ENCODE measurements at regions not wholly inside any gene's neighbourhood (a gene's known extent, or its start where the extent isn't known, plus 50 kb on each side); places are given as distances from the start of the nearest gene placed in this dataset.

DNA sequence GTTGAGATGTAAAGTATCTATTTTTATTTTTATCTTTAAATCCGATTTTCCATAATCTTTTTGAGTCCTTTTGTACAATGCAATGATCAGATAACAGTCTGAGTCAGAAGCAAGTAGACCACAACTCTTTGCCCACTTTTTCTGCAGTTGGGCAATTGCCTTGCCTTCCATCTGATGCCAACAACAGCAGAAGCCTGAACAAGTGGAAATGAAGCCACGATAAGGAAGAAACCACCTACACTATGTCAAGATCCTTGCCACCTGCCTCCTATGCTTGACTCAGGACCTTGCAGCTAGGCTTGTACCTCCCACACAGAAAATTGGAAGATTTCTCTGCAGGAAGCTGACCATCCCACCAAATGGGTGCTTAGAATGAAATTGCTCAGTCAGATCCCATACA, 78.6 kb downstream of the ANXA1 start:
- Histone ChIP-seq H3K9me1 (ENCODE audit: insufficient read depth, low read length) (no peaks in the 10 kb centered on the region), H2BK20ac (ENCODE audit: low read depth, low read length) (no peak overlapping the region), H2BK120ac (ENCODE audit: low read depth, low read length) (no peak overlapping the region), H4K5ac (ENCODE audit: low read depth, low read length) (no peak overlapping the region), H4K20me1 (ENCODE audit: insufficient read depth, low read length) (no peaks in the 10 kb centered on the region), H3K4me1 (ENCODE audit: control insufficient read depth, insufficient read depth, low read length) (no peaks in the 10 kb centered on the region), H3K36me3 (ENCODE audit: control insufficient read depth, insufficient read depth, low read length) (no peaks in the 10 kb centered on the region), H3K4me3 (ENCODE audit: insufficient read depth, low read depth, low read length) (no peak overlapping the region), H3K56ac (ENCODE audit: extremely low read depth, insufficient read depth, low read length) (no peak overlapping the region), H4K8ac (ENCODE audit: low read depth in 2 of 2, low read length in 2 of 2) (no peak overlapping the region), H3K79me1 (ENCODE audit: low read depth in 1 of 2, low read length in 2 of 2) (no peaks in the 10 kb centered on the region), H2BK15ac (ENCODE audit: low read depth, low read length) (no peak overlapping the region), H3K14ac (replicated peaks; ENCODE audit: low read depth, low read length) (no peak overlapping the region), H4K91ac (ENCODE audit: insufficient read depth, low read depth, low read length) (no peak overlapping the region), H2AK5ac (ENCODE audit: low read depth, low read length) (no peak overlapping the region), H3K9me3 (ENCODE audit: control insufficient read depth, insufficient read depth, low read length) (no peaks in the 10 kb centered on the region), H3K4me2 (ENCODE audit: low read depth, low read length) (no peak overlapping the region), H3K27me3 (ENCODE audit: control insufficient read depth, insufficient read depth, low read length) (no peaks in the 10 kb centered on the region), H3K4ac (ENCODE audit: low read depth, low read length) (no peak overlapping the region), H3K23ac (ENCODE audit: low read depth, low read length) (no peak overlapping the region), H2AFZ (replicated peaks; ENCODE audit: low read length, poor library complexity) (no peak overlapping the region), H2BK5ac (ENCODE audit: low read depth, low read length, poor library complexity, severe bottlenecking) (no peak overlapping the region), H2AK9ac (replicated peaks; ENCODE audit: low read depth, low read length, poor library complexity) (no peak overlapping the region), H3K9ac (ENCODE audit: low read depth, low read length) (no peak overlapping the region), H3K27ac (ENCODE audit: insufficient read depth, low read length) (no peak overlapping the region), H3K18ac (ENCODE audit: low read depth, low read length) (no peak overlapping the region)
- ATAC-seq (ENCODE audit: low read depth) (no peak), DNase-seq (no peak)
- dilution Hi-C loops (cut with HindIII; ENCODE audit: low sequenced_read_pairs, unreplicated experiment) (no loop called here), in situ Hi-C loops (cut with MboI; ENCODE audit: low sequenced_read_pairs) (no loop called here), intact Hi-C loops (cut with micrococcal nuclease) (no loop called here)
- CTCF ChIA-PET = no interaction called here
- BruUV-seq (replicated peaks) = no TSS peak
- POLR2A ChIA-PET (ENCODE audit: unreplicated experiment) = no interaction called here
- no peak for TF ChIP-seq RAD21 (IDR thresholded peaks at IDR 0.05; ENCODE audit: low read length)
- TF ChIP-seq MXI1 (IDR thresholded peaks at IDR 0.05; ENCODE audit: borderline replicate concordance, low read depth, low read length) = no peak
- no peak for TF ChIP-seq RCOR1 (IDR thresholded peaks at IDR 0.05; ENCODE audit: insufficient replicate concordance, low read length)
- no peak for TF ChIP-seq CEBPB (IDR thresholded peaks at IDR 0.05; ENCODE audit: low read depth, low read length)
- no peak for TF ChIP-seq MAFK (IDR thresholded peaks at IDR 0.05; ENCODE audit: low read depth, low read length)
- TF ChIP-seq USF2 (IDR thresholded peaks at IDR 0.05; ENCODE audit: low read depth, low read length) = no peak
- TF ChIP-seq SMC3 (IDR thresholded peaks at IDR 0.05; ENCODE audit: low read depth, low read length) = no peak
- no peak for TF ChIP-seq CHD1 (IDR thresholded peaks at IDR 0.05; ENCODE audit: low read depth, low read length)
- no peak for TF ChIP-seq BHLHE40 (IDR thresholded peaks at IDR 0.05; ENCODE audit: low read depth, low read length)
- no peak for TF ChIP-seq POLR2A (IDR thresholded peaks at IDR 0.05; ENCODE audit: low read depth, low read length)
- no peak for TF ChIP-seq ELK1 (IDR thresholded peaks at IDR 0.05; ENCODE audit: borderline replicate concordance, low read depth, low read length)
- TF ChIP-seq MAZ (IDR thresholded peaks at IDR 0.05; ENCODE audit: borderline replicate concordance, low read depth, low read length) = no peak
- no peak for TF ChIP-seq NFE2L2 (IDR thresholded peaks at IDR 0.05; ENCODE audit: low read depth, low read length)
- TF ChIP-seq RFX5 (IDR thresholded peaks at IDR 0.05; ENCODE audit: low read depth, low read length) = no peak
- no peak for TF ChIP-seq CTCF (conservative IDR thresholded peaks at IDR 0.05; ENCODE audit: low read depth, low read length)
- no peak for TF ChIP-seq FOS (IDR thresholded peaks at IDR 0.05; ENCODE audit: low read depth, low read length)
- WGBS, 2 experiments (ENCODE audit: extremely low coverage in 2 of 2, insufficient read length in 1 of 2) = no CpG with 5 or more reads among the region's 2 CpGs

All from IMR-90 (cell line).